OCI-LY1 (cell line): ENCODE measurements at regions not wholly inside any gene's neighbourhood (a gene's known extent, or its start where the extent isn't known, plus 50 kb on each side); places are given as distances from the start of the nearest gene placed in this dataset.

Experiments used
- EZH2 ChIP-seq: fragments of 200-600 bp; sonication (generic), shearing (Covaris generic); IDR thresholded peaks from 2 replicates; pipeline ENCODE4 v1.8.0; 2017; ENCODE audit warnings: borderline replicate concordance, mixed run types, mild to moderate bottlenecking, antibody characterized with exemption, low read length, moderate library complexity, mixed read lengths
- TF ChIP-seq, protein P1 (sequence below): fragments of 200-600 bp; sonication (generic), shearing (Covaris generic); IDR thresholded peaks from 2 replicates; pipeline ENCODE4 v1.5.1; 2017; ENCODE audit warnings: mild to moderate bottlenecking, antibody characterized with exemption, low read length, moderate library complexity, mixed read lengths

DNA sequence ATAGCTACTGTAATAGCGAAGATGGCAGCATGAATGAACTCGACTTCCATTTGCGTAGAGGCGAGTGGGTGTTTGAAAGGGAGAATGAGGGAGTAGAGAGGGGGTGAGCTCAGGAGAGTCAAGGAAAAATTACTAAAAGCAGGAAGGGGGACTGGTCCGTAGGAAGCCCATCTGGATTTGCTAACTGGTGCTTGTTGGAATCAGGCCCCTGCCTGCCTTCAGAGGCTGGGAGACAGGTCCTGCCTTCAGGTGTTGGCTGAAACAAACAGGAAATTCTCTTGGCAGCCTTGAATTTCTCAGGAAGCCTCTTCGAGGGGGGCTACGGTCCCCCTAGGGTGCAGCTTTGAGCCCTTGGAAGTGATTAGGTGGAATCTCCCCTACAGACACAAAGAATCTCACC lies 121.7 kb downstream of the OLFM1 start:
- TF ChIP-seq, protein P1, sequence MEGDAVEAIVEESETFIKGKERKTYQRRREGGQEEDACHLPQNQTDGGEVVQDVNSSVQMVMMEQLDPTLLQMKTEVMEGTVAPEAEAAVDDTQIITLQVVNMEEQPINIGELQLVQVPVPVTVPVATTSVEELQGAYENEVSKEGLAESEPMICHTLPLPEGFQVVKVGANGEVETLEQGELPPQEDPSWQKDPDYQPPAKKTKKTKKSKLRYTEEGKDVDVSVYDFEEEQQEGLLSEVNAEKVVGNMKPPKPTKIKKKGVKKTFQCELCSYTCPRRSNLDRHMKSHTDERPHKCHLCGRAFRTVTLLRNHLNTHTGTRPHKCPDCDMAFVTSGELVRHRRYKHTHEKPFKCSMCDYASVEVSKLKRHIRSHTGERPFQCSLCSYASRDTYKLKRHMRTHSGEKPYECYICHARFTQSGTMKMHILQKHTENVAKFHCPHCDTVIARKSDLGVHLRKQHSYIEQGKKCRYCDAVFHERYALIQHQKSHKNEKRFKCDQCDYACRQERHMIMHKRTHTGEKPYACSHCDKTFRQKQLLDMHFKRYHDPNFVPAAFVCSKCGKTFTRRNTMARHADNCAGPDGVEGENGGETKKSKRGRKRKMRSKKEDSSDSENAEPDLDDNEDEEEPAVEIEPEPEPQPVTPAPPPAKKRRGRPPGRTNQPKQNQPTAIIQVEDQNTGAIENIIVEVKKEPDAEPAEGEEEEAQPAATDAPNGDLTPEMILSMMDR: no peak
- TF ChIP-seq EZH2: no peak
